Endothelial cell of umbilical vein (primary cell): ENCODE measurements at regions not wholly inside any gene's neighbourhood (a gene's known extent, or its start where the extent isn't known, plus 50 kb on each side); places are given as distances from the start of the nearest gene placed in this dataset.

Experiments
- BruUV-seq: library from RNA; stranded (reverse); fragments of 400-500 nt; replicated peaks from 2 replicates; lab custom pipeline; 2021; lab: Mats Ljungman, UMichigan
- CTCF ChIA-PET: fragments of 300-600, 350-600 bp; sonication (Branson Sonifier 250); formaldehyde crosslinking; loops from one replicate; lab custom pipeline; 2021; ENCODE audit warnings: antibody characterized with exemption, inconsistent platforms; lab: Charles Lee
- POLR2A ChIA-PET: fragments of 300-600, 350-600 bp; sonication (Branson Sonifier 250); formaldehyde crosslinking; loops from one replicate; lab custom pipeline; 2021; ENCODE audit warnings: antibody characterized with exemption, inconsistent platforms; lab: Charles Lee
- DNase-seq: peaks from one replicate; pipeline ENCODE4 v3.0.0-alpha.2; 2011; ENCODE audit warnings: low read depth, low spot score
- FAIRE-seq: peaks from 2 replicates; lab custom pipeline; 2011; peaks lifted over from hg19 to GRCh38; lab: Jason Lieb, UNC
- H2AFZ ChIP-seq: 2 replicates; pipeline ENCODE4 v1.6.0; 2012; ENCODE audit warnings: low read depth, low read length, control low read depth, inconsistent platforms
- H3K27ac ChIP-seq: 2 replicates; pipeline ENCODE4 v1.5.1; 2011; ENCODE audit warnings: low read depth, mild to moderate bottlenecking, control low read depth, low read length, moderate library complexity; ENCODE audit not compliant: insufficient read depth
- H3K27me3 ChIP-seq, 2 experiments: 2 replicates each; pipeline versions ENCODE4 v1.6.0 to v1.6.1; 2011; ENCODE audit warnings: low read length in 2 of 2, mixed read lengths in 1 of 2; ENCODE audit not compliant: control insufficient read depth in 2 of 2, insufficient read depth in 2 of 2
- H3K36me3 ChIP-seq, 2 experiments: 2 replicates in 1 of 2; 3 replicates in 1 of 2; pipeline ENCODE4 v1.5.1; 2011; ENCODE audit warnings: low read length in 2 of 2, mild to moderate bottlenecking in 1 of 2, moderate library complexity in 1 of 2; ENCODE audit not compliant: control insufficient read depth in 2 of 2, insufficient read depth in 2 of 2; ENCODE audit errors: extremely low read depth in 1 of 2
- H3K4me1 ChIP-seq: 3 replicates; pipeline ENCODE4 v1.5.1; 2011; ENCODE audit warnings: mild to moderate bottlenecking, low read length; ENCODE audit not compliant: control insufficient read depth, insufficient read depth; ENCODE audit errors: extremely low read depth
- H3K4me2 ChIP-seq: 2 replicates; pipeline ENCODE4 v1.6.1; 2011; ENCODE audit warnings: low read length, control low read depth, mixed read lengths; ENCODE audit not compliant: insufficient read depth
- H3K4me3 ChIP-seq, 3 experiments: fragments of 200-600 bp in 1 of 3; sonication (generic), shearing (Covaris generic) in 1 of 3; replicated peaks in 1 of 3; 2 replicates each; pipeline ENCODE4 v1.5.1; 2011 to 2016; ENCODE audit warnings: control low read depth in 3 of 3, low read length in 3 of 3, mild to moderate bottlenecking in 2 of 3, inconsistent platforms in 1 of 3, low read depth in 1 of 3, moderate library complexity in 1 of 3; ENCODE audit not compliant: insufficient read depth in 1 of 3
- H3K79me2 ChIP-seq: 2 replicates; pipeline ENCODE4 v1.6.0; 2012; ENCODE audit warnings: low read length, inconsistent platforms; ENCODE audit not compliant: control insufficient read depth, insufficient read depth
- H3K9ac ChIP-seq: replicated peaks from 2 replicates; pipeline ENCODE3; 2011; ENCODE audit warnings: low read length, control low read depth; ENCODE audit not compliant: insufficient read depth; ENCODE audit errors: extremely low read depth
- H3K9me1 ChIP-seq: replicated peaks from 3 replicates; pipeline ENCODE4 v1.6.0; 2011; ENCODE audit warnings: mild to moderate bottlenecking, low read length; ENCODE audit not compliant: control insufficient read depth, insufficient read depth; ENCODE audit errors: extremely low read depth
- H3K9me3 ChIP-seq: replicated peaks from 2 replicates; pipeline ENCODE4 v1.5.1; 2012; ENCODE audit warnings: low read length, inconsistent platforms; ENCODE audit not compliant: control insufficient read depth, insufficient read depth
- H4K20me1 ChIP-seq: replicated peaks from 2 replicates; pipeline ENCODE3; 2011; ENCODE audit warnings: mild to moderate bottlenecking, low read length; ENCODE audit not compliant: control insufficient read depth, insufficient read depth; ENCODE audit errors: extremely low read depth
- EZH2 ChIP-seq: IDR thresholded peaks from 2 replicates; pipeline ENCODE4 v1.6.1; 2012; ENCODE audit warnings: borderline replicate concordance, low read depth, mild to moderate bottlenecking, moderate library complexity, low read length, inconsistent platforms; ENCODE audit not compliant: severe bottlenecking
- FOS ChIP-seq: IDR thresholded peaks from 2 replicates; pipeline ENCODE4 v1.6.1; 2011; ENCODE audit warnings: mild to moderate bottlenecking, low read length, moderate library complexity, borderline replicate concordance; ENCODE audit not compliant: insufficient read depth
- GATA2 ChIP-seq: IDR thresholded peaks from 2 replicates; pipeline ENCODE4 v1.7.0; 2011; ENCODE audit warnings: low read depth, mild to moderate bottlenecking, moderate library complexity, mixed read lengths, low read length; ENCODE audit not compliant: insufficient read length, insufficient read depth
- JUN ChIP-seq: IDR thresholded peaks from 2 replicates; pipeline ENCODE4 v1.6.1; 2011; ENCODE audit warnings: borderline replicate concordance, low read depth; ENCODE audit not compliant: insufficient read length, insufficient read depth
- MYC ChIP-seq: IDR thresholded peaks from one replicate; pipeline ENCODE4 v1.6.1; 2011; ENCODE audit warnings: mild to moderate bottlenecking, low read depth, low read length
- POLR2A ChIP-seq: IDR thresholded peaks from 2 replicates; pipeline ENCODE4 v1.6.1; 2012; ENCODE audit warnings: low read depth, mild to moderate bottlenecking, control low read depth, low read length
- POLR2AphosphoS5 ChIP-seq: IDR thresholded peaks from 2 replicates; pipeline ENCODE4 v1.6.1; 2012; ENCODE audit warnings: low read depth, mild to moderate bottlenecking, control low read depth, low read length, moderate library complexity; ENCODE audit not compliant: insufficient read depth
- dilution Hi-C: fragments of 300-500 bp; cut with MboI; formaldehyde crosslinking; loops from one replicate; pipeline ENCODE4 v1.15.0; 2019; ENCODE audit warnings: low sequenced_read_pairs; ENCODE audit not compliant: extremely low pct_ligation_motif_present
- intact Hi-C: fragments of 100-400 bp; cut with micrococcal nuclease; formaldehyde crosslinking; loops from one replicate; pipeline ENCODE4 v1.10.0; 2022
- TF ChIP-seq, protein P1 (sequence below), 2 donors: IDR thresholded peaks; 1 replicate in 1 of 2; 2 replicates in 1 of 2; pipeline ENCODE4 v1.5.1; 2011; ENCODE audit warnings: low read length in 2 of 2, mild to moderate bottlenecking in 2 of 2, moderate library complexity in 2 of 2, control low read depth in 1 of 2, inconsistent platforms in 1 of 2, low read depth in 1 of 2; ENCODE audit not compliant: insufficient read depth in 1 of 2; ENCODE audit errors: extremely low read depth in 1 of 2
- TF ChIP-seq, protein P2 (sequence below): IDR thresholded peaks from 2 replicates; pipeline ENCODE4 v1.6.1; 2011; ENCODE audit not compliant: insufficient read depth, insufficient read length

DNA sequence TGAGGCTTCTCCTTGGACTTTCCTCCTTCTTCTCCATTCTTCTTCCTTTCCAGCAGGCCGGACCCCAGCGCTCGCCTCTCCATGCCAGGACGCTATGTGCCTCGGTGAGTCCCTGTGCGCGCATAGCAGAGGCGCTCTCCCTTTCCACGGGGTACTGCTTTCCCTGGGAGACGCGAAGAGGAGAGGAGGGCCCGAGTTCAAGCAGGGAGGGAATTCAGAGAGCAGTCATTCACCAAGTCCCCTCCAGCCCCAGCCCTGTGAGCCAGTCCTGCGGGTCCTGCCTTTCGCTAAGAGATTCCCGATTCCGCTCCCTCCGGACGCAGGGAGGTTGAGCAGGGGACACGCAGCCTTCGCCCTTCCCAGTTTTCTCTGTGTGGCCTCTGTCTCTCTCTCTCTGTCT is 160.4 kb downstream of the EFNB2 start:
- Histone ChIP-seq H3K27ac (no peak overlapping the region), H3K9ac (no peak overlapping the region), H3K4me2 (no peak overlapping the region), H2AFZ (no peak overlapping the region), H3K9me1 (no peaks in the 10 kb centered on the region), H3K4me3 (no peak overlapping the region), H3K27me3 (no peaks in the 10 kb centered on the region), H4K20me1 (no peaks in the 10 kb centered on the region), H3K36me3 (no peaks in the 10 kb centered on the region), H3K4me1 (peaks cover 40% of the 10 kb centered on the region), H3K9me3 (no peaks in the 10 kb centered on the region), H3K79me2 (no peaks in the 10 kb centered on the region)
- CTCF ChIA-PET, result no interaction called here
- no TSS peak for BruUV-seq
- TF ChIP-seq, protein P1, sequence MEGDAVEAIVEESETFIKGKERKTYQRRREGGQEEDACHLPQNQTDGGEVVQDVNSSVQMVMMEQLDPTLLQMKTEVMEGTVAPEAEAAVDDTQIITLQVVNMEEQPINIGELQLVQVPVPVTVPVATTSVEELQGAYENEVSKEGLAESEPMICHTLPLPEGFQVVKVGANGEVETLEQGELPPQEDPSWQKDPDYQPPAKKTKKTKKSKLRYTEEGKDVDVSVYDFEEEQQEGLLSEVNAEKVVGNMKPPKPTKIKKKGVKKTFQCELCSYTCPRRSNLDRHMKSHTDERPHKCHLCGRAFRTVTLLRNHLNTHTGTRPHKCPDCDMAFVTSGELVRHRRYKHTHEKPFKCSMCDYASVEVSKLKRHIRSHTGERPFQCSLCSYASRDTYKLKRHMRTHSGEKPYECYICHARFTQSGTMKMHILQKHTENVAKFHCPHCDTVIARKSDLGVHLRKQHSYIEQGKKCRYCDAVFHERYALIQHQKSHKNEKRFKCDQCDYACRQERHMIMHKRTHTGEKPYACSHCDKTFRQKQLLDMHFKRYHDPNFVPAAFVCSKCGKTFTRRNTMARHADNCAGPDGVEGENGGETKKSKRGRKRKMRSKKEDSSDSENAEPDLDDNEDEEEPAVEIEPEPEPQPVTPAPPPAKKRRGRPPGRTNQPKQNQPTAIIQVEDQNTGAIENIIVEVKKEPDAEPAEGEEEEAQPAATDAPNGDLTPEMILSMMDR (IDR thresholded peaks at IDR 0.05; ENCODE audit: extremely low read depth in 1 of 2, insufficient read depth in 1 of 2, low read depth in 1 of 2, low read length in 2 of 2), result no peak
- TF ChIP-seq FOS (no peak), JUN (no peak), POLR2A (no peak), GATA2 (no peak), EZH2 (no peak), POLR2AphosphoS5 (no peak), MYC (no peak)
- TF ChIP-seq, protein P2, sequence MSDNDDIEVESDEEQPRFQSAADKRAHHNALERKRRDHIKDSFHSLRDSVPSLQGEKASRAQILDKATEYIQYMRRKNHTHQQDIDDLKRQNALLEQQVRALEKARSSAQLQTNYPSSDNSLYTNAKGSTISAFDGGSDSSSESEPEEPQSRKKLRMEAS, result no peak
- intact Hi-C loops (loop anchor here (10.0 kb wide), 3 partner anchors 220 to 930 kb away; no protein-coding TSS in a partner anchor), dilution Hi-C loops (no loop called here)
- POLR2A ChIA-PET, result no interaction called here
- FAIRE-seq (no peak), DNase-seq (no peak)
